Stimulated activated CD4-positive, alpha-beta T cell treated with anti-CD3 and anti-CD28 coated beads, Interleukin-2, amount 100 ng/mL, for 24 hours (primary cell): ENCODE measurements at regions not wholly inside any gene's neighbourhood (a gene's known extent, or its start where the extent isn't known, plus 50 kb on each side); places are given as distances from the start of the nearest gene placed in this dataset.

Source experiments
- DNase-seq, 2 donors: peaks; one replicate each; pipeline ENCODE4 v3.0.0-alpha.2; 2020

GRCh38 chr13:44224450-44225149 lies 149.0 kb upstream of the SERP2 start:
- no peak for DNase-seq

GRCh38 chr13:44229371-44230030 lies 144.1 kb upstream of the SERP2 start:
- no peak for DNase-seq

GRCh38 chr13:44230071-44230470 lies 143.6 kb upstream of the SERP2 start:
- no peak for DNase-seq

GRCh38 chr13:44230736-44231135 lies 142.9 kb upstream of the SERP2 start:
- no peak for DNase-seq

GRCh38 chr13:44231786-44232516 lies 141.7 kb upstream of the SERP2 start:
- peak in 1 of 2 donors; percentile 5 for DNase-seq

- no peak for DNase-seq
Measured at GRCh38 chr13:44232774-44233173, 140.8 kb upstream of the SERP2 start.

GRCh38 chr13:44234566-44234965 lies 139.1 kb upstream of the SERP2 start:
- DNase-seq, result no peak

- no peak for DNase-seq
Measured at GRCh38 chr13:44236370-44236769, 137.3 kb upstream of the SERP2 start.

GRCh38 chr13:44236801-44237207 lies 136.8 kb upstream of the SERP2 start:
- no peak for DNase-seq

- DNase-seq, result no peak
Measured at GRCh38 chr13:44237276-44237767, 136.3 kb upstream of the SERP2 start.

GRCh38 chr13:44237881-44238421 lies 135.7 kb upstream of the SERP2 start:
- no peak for DNase-seq

GRCh38 chr13:44240611-44241145 lies 132.9 kb upstream of the SERP2 start:
- no peak for DNase-seq

- no peak for DNase-seq
Measured at GRCh38 chr13:44241638-44242037, 132.0 kb upstream of the SERP2 start.

- DNase-seq, result no peak
Measured at GRCh38 chr13:44242766-44243165, 130.9 kb upstream of the SERP2 start.

- DNase-seq, result peak in 1 of 2 donors; percentile 33
Measured at GRCh38 chr13:44243198-44243857, 130.3 kb upstream of the SERP2 start.

- no peak for DNase-seq
Measured at GRCh38 chr13:44244288-44244687, 129.3 kb upstream of the SERP2 start.

GRCh38 chr13:44249431-44249836 lies 124.2 kb upstream of the SERP2 start:
- DNase-seq, result no peak

- DNase-seq, result no peak
Measured at GRCh38 chr13:44252938-44253337, 120.7 kb upstream of the SERP2 start.

GRCh38 chr13:44255771-44256364 lies 117.8 kb upstream of the SERP2 start:
- DNase-seq, result no peak

GRCh38 chr13:44257796-44258195 lies 115.8 kb upstream of the SERP2 start:
- DNase-seq, result no peak

GRCh38 chr13:44259045-44260027 lies 114.3 kb upstream of the SERP2 start:
- peak; percentile 75 to 87 for DNase-seq
